ENCODE measurements at regions not wholly inside any gene's neighbourhood (a gene's known extent, or its start where the extent isn't known, plus 50 kb on each side); places are given as distances from the start of the nearest gene placed in this dataset.

- TF ChIP-seq EZH2 (optimal IDR thresholded peaks at IDR 0.05; ENCODE audit: low read depth, low read length) (no peak), EZH2phosphoT487 (IDR thresholded peaks at IDR 0.05; ENCODE audit: low read length) (no peak)
- TF ChIP-seq, protein P1, sequence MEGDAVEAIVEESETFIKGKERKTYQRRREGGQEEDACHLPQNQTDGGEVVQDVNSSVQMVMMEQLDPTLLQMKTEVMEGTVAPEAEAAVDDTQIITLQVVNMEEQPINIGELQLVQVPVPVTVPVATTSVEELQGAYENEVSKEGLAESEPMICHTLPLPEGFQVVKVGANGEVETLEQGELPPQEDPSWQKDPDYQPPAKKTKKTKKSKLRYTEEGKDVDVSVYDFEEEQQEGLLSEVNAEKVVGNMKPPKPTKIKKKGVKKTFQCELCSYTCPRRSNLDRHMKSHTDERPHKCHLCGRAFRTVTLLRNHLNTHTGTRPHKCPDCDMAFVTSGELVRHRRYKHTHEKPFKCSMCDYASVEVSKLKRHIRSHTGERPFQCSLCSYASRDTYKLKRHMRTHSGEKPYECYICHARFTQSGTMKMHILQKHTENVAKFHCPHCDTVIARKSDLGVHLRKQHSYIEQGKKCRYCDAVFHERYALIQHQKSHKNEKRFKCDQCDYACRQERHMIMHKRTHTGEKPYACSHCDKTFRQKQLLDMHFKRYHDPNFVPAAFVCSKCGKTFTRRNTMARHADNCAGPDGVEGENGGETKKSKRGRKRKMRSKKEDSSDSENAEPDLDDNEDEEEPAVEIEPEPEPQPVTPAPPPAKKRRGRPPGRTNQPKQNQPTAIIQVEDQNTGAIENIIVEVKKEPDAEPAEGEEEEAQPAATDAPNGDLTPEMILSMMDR (IDR thresholded peaks at IDR 0.05; ENCODE audit: low read length), result no peak
- no peaks in the 10 kb centered on the region for H3K36me3 ChIP-seq (replicated peaks; ENCODE audit: insufficient read depth, low read length)
- H3K79me2 ChIP-seq (ENCODE audit: low read length), result no peaks in the 10 kb centered on the region
Observed at GRCh38 chr9:79377339-79377855, 194.4 kb upstream of the TLE4 start.

DNA sequence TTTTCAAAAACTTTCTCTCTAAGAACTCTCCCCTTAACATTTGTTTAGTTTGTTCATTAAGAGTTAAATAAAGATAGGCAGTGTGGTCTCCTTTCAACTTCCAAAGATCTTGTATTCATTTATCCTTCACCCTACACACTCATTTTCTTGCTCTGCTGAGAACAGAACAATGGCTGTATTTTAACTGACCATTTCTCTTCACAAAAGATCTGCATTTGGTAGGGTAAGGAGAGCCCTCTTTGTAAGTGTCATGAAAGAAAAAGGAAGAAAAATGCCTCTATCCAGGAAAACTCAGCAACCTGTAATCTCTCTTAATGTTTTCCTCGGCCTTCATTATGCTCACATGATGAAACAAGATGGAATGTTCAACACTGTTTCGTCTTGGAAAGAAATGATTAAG is 193.7 kb upstream of the TLE4 start:
- no peak overlapping the region for H3K4me3 ChIP-seq (ENCODE audit: low read length)
- no peak overlapping the region for H3K9ac ChIP-seq (ENCODE audit: low read length)
- H3K9me2 ChIP-seq (replicated peaks; ENCODE audit: insufficient read depth, low read length), result no peaks in the 10 kb centered on the region
- H3K4me2 ChIP-seq (ENCODE audit: low read depth, low read length), result no peak overlapping the region
- H3K79me2 ChIP-seq (ENCODE audit: low read length), result no peaks in the 10 kb centered on the region
- H3K9me3 ChIP-seq (replicated peaks; ENCODE audit: insufficient read depth, low read length), result no peaks in the 10 kb centered on the region
- H3K27ac ChIP-seq (ENCODE audit: low read length), result no peak overlapping the region
- no peak for DNase-seq
- no peak overlapping the region for H2AFZ ChIP-seq (ENCODE audit: low read length)
- H3K27me3 ChIP-seq (replicated peaks; ENCODE audit: insufficient read depth, low read length), result no peaks in the 10 kb centered on the region
- no peaks in the 10 kb centered on the region for H3K4me1 ChIP-seq (ENCODE audit: low read length)
- H3K36me3 ChIP-seq (replicated peaks; ENCODE audit: insufficient read depth, low read length), result no peaks in the 10 kb centered on the region
- no peaks in the 10 kb centered on the region for H4K20me1 ChIP-seq (ENCODE audit: insufficient read depth, low read length)
- no peak for TF ChIP-seq EZH2 (optimal IDR thresholded peaks at IDR 0.05; ENCODE audit: low read depth, low read length)
- TF ChIP-seq, protein P1 (IDR thresholded peaks at IDR 0.05; ENCODE audit: low read length), result no peak
- TF ChIP-seq EZH2phosphoT487 (IDR thresholded peaks at IDR 0.05; ENCODE audit: low read length), result no peak
- H3F3A ChIP-seq (ENCODE audit: insufficient read depth, low read length), result no peaks in the 10 kb centered on the region

More at GRCh38 chr9:79377339-79377855, 194.4 kb upstream of the TLE4 start:
- H4K20me1 ChIP-seq (ENCODE audit: insufficient read depth, low read length), result no peaks in the 10 kb centered on the region
- no peaks in the 10 kb centered on the region for H3K9me3 ChIP-seq (replicated peaks; ENCODE audit: insufficient read depth, low read length)
- H3K27ac ChIP-seq (ENCODE audit: low read length), result no peak overlapping the region
- no peaks in the 10 kb centered on the region for H3K27me3 ChIP-seq (replicated peaks; ENCODE audit: insufficient read depth, low read length)
- H2AFZ ChIP-seq (ENCODE audit: low read length), result no peak overlapping the region
- no peak overlapping the region for H3K4me2 ChIP-seq (ENCODE audit: low read depth, low read length)
- no peaks in the 10 kb centered on the region for H3F3A ChIP-seq (ENCODE audit: insufficient read depth, low read length)
- no peaks in the 10 kb centered on the region for H3K9me2 ChIP-seq (replicated peaks; ENCODE audit: insufficient read depth, low read length)
- no peaks in the 10 kb centered on the region for H3K4me1 ChIP-seq (ENCODE audit: low read length)
- no peak overlapping the region for H3K4me3 ChIP-seq (ENCODE audit: low read length)
- H3K9ac ChIP-seq (ENCODE audit: low read length), result no peak overlapping the region
- DNase-seq, result no peak

DNA sequence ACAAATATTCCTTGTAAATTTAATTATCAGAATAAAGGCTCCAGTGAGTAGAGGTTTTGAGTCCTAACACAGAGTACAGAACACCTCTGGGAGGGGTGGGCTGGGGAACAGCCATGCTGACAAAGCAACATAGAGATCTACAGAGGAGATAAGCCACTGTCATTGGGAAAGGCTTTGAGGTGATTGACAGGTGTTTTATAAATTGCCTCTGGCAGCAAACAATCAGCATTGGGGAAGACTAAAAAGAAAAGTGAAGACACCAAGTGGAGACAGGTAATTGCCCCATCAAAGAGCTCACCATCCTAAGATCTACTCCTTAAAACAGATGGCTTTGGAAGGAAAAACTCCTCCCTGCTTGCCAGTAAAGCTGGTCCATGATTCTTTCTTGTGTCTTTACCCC is 189.7 kb upstream of the TLE4 start:
- Histone ChIP-seq H4K20me1 (ENCODE audit: insufficient read depth, low read length) (no peaks in the 10 kb centered on the region), H3F3A (ENCODE audit: insufficient read depth, low read length) (no peaks in the 10 kb centered on the region), H3K9me2 (replicated peaks; ENCODE audit: insufficient read depth, low read length) (no peaks in the 10 kb centered on the region), H3K27ac (ENCODE audit: low read length) (no peak overlapping the region), H3K79me2 (ENCODE audit: low read length) (no peaks in the 10 kb centered on the region), H2AFZ (ENCODE audit: low read length) (no peak overlapping the region), H3K9me3 (replicated peaks; ENCODE audit: insufficient read depth, low read length) (no peaks in the 10 kb centered on the region), H3K4me1 (ENCODE audit: low read length) (no peaks in the 10 kb centered on the region), H3K9ac (ENCODE audit: low read length) (no peak overlapping the region), H3K4me3 (ENCODE audit: low read length) (no peak overlapping the region), H3K4me2 (ENCODE audit: low read depth, low read length) (no peak overlapping the region), H3K36me3 (replicated peaks; ENCODE audit: insufficient read depth, low read length) (no peaks in the 10 kb centered on the region), H3K27me3 (replicated peaks; ENCODE audit: insufficient read depth, low read length) (no peaks in the 10 kb centered on the region)
- DNase-seq, result no peak
- TF ChIP-seq, protein P1 (IDR thresholded peaks at IDR 0.05; ENCODE audit: low read length), result no peak
- no peak for TF ChIP-seq EZH2phosphoT487 (IDR thresholded peaks at IDR 0.05; ENCODE audit: low read length)
